Liver (tissue), 8 donors: ENCODE measurements at regions not wholly inside any gene's neighbourhood (a gene's known extent, or its start where the extent isn't known, plus 50 kb on each side); places are given as distances from the start of the nearest gene placed in this dataset.

Experiments used
- DNase-seq: peaks from one replicate; pipeline ENCODE4 v3.0.0-alpha.2; 2017; ENCODE audit warnings: low spot score
- H3K27ac ChIP-seq, 2 donors: one replicate each; pipeline ENCODE4 v1.7.0; 2013; ENCODE audit warnings: inconsistent platforms in 2 of 2, low read length in 2 of 2, control low read depth in 1 of 2, low read depth in 1 of 2, mild to moderate bottlenecking in 1 of 2
- H3K27me3 ChIP-seq, 4 donors: one replicate each; pipeline versions ENCODE4 v1.6.1 to v1.7.0; 2013; ENCODE audit warnings: low read length in 3 of 4, inconsistent platforms in 1 of 4, mild to moderate bottlenecking in 1 of 4, moderate library complexity in 1 of 4; ENCODE audit not compliant: control insufficient read depth in 4 of 4, insufficient read depth in 4 of 4
- H3K36me3 ChIP-seq, 4 donors: one replicate each; pipeline versions ENCODE4 v1.6.1 to v1.7.0; 2013; ENCODE audit warnings: low read length in 3 of 4, mild to moderate bottlenecking in 3 of 4, low read depth in 1 of 4, moderate library complexity in 1 of 4; ENCODE audit not compliant: control insufficient read depth in 4 of 4, insufficient read depth in 3 of 4
- H3K4me1 ChIP-seq, 4 donors: one replicate each; pipeline versions ENCODE4 v1.6.1 to v1.7.0; 2013; ENCODE audit warnings: low read length in 3 of 4, mild to moderate bottlenecking in 3 of 4, moderate library complexity in 1 of 4; ENCODE audit not compliant: control insufficient read depth in 4 of 4, insufficient read depth in 4 of 4
- H3K4me3 ChIP-seq, 3 donors: one replicate each; pipeline versions ENCODE4 v1.6.1 to v1.7.0; 2013; ENCODE audit warnings: low read length in 3 of 3, control low read depth in 1 of 3, low read depth in 1 of 3, mild to moderate bottlenecking in 1 of 3
- H3K9ac ChIP-seq, 2 donors: one replicate each; pipeline ENCODE4 v1.7.0; 2013; ENCODE audit warnings: low read length in 2 of 2, mild to moderate bottlenecking in 2 of 2, moderate library complexity in 2 of 2, control low read depth in 1 of 2, low read depth in 1 of 2
- H3K9me3 ChIP-seq, 4 donors: one replicate each; pipeline versions ENCODE4 v1.6.1 to v1.7.0; 2013; ENCODE audit warnings: low read length in 3 of 4; ENCODE audit not compliant: control insufficient read depth in 4 of 4
- ATF3 ChIP-seq: IDR thresholded peaks from 2 replicates; pipeline ENCODE4 v1.6.1; 2016; ENCODE audit warnings: antibody characterized with exemption
- CTCF ChIP-seq: fragments of 150-350 bp; IDR thresholded peaks from 2 replicates; pipeline ENCODE4 v1.5.1; 2017; ENCODE audit warnings: improper control_type of control experiment, low read depth, low read length; ENCODE audit not compliant: missing input control
- EGR1 ChIP-seq, 2 donors: IDR thresholded peaks; 2 replicates each; pipeline ENCODE4 v1.6.1; 2016 to 2018; ENCODE audit warnings: antibody characterized with exemption in 2 of 2, low read depth in 2 of 2
- FOXA2 ChIP-seq: IDR thresholded peaks from 2 replicates; pipeline ENCODE4 v1.6.1; 2016; ENCODE audit warnings: antibody characterized with exemption
- GABPA ChIP-seq, 2 donors: IDR thresholded peaks in 1 of 2; conservative IDR thresholded peaks in 1 of 2; 2 replicates each; pipeline ENCODE4 v1.6.1; 2016; ENCODE audit warnings: antibody characterized with exemption in 2 of 2, mild to moderate bottlenecking in 1 of 2, moderate library complexity in 1 of 2
- HNF4A ChIP-seq, 2 donors: conservative IDR thresholded peaks; 2 replicates each; pipeline ENCODE4 v1.6.1; 2016; ENCODE audit warnings: antibody characterized with exemption in 2 of 2, mild to moderate bottlenecking in 2 of 2
- HNF4G ChIP-seq: IDR thresholded peaks from 2 replicates; pipeline ENCODE4 v1.6.1; 2016; ENCODE audit warnings: antibody characterized with exemption
- MAX ChIP-seq: IDR thresholded peaks from 2 replicates; pipeline ENCODE4 v1.6.1; 2016; ENCODE audit warnings: antibody characterized with exemption
- NR2F2 ChIP-seq: IDR thresholded peaks from 2 replicates; pipeline ENCODE4 v1.6.1; 2016; ENCODE audit warnings: antibody characterized with exemption
- RAD21 ChIP-seq, 2 donors: IDR thresholded peaks; 2 replicates each; pipeline ENCODE4 v1.6.1; 2016; ENCODE audit warnings: antibody characterized with exemption in 2 of 2, mild to moderate bottlenecking in 2 of 2
- REST ChIP-seq: IDR thresholded peaks from 2 replicates; pipeline ENCODE4 v1.6.1; 2016; ENCODE audit warnings: antibody characterized with exemption, mild to moderate bottlenecking
- RXRA ChIP-seq, 2 donors: IDR thresholded peaks; 2 replicates each; pipeline ENCODE4 v1.6.1; 2017 to 2018; ENCODE audit warnings: antibody characterized with exemption in 2 of 2, mild to moderate bottlenecking in 1 of 2
- SP1 ChIP-seq: IDR thresholded peaks from 2 replicates; pipeline ENCODE4 v1.6.1; 2018; ENCODE audit warnings: antibody characterized with exemption, mild to moderate bottlenecking
- TAF1 ChIP-seq: conservative IDR thresholded peaks from 2 replicates; pipeline ENCODE4 v1.6.1; 2016; ENCODE audit warnings: antibody characterized with exemption, mild to moderate bottlenecking
- YY1 ChIP-seq: IDR thresholded peaks from 2 replicates; pipeline ENCODE4 v1.6.1; 2016; ENCODE audit warnings: antibody characterized with exemption, mild to moderate bottlenecking
- ZBTB33 ChIP-seq: IDR thresholded peaks from 2 replicates; pipeline ENCODE4 v1.6.1; 2016; ENCODE audit warnings: antibody characterized with exemption
- WGBS: extraction: QIAGEN DNeasy Blood & Tissue Kit; methylation state at CpG from one replicate; pipeline ENCODE4 v1.1.7; 2013; 5-methylcytosine and 5-hydroxymethylcytosine counted together
- donor health status: healthy.
- donor health status: healthy.
- donor health status: healthy.
- donor health status: healthy.
- donor health status: healthy.

- TF ChIP-seq ZBTB33 (no peak), CTCF (no peak)
- DNase-seq, result no peak
- Histone ChIP-seq H3K4me1 (no peaks in the 10 kb centered on the region), H3K36me3 (no peaks in the 10 kb centered on the region), H3K27ac (no peak overlapping the region), H3K9me3 (no peaks in the 10 kb centered on the region), H3K27me3 (no peaks in the 10 kb centered on the region), H3K9ac (no peak overlapping the region), H3K4me3 (no peak overlapping the region)
- 64% methylated on average over 4 of the region's 4 CpGs for WGBS
Observed at GRCh38 chr11:11763796-11764422, 77.9 kb upstream of the USP47 start.

- H3K4me1 ChIP-seq, result no peaks in the 10 kb centered on the region
- H3K27me3 ChIP-seq, result no peaks in the 10 kb centered on the region
- TF ChIP-seq HNF4G, result no peak
- TF ChIP-seq TAF1, result no peak
- no peak for TF ChIP-seq CTCF
- no peak for TF ChIP-seq NR2F2
- TF ChIP-seq EGR1 (IDR thresholded peaks at IDR 0.05; ENCODE audit: low read depth in 2 of 2), result no peak
- TF ChIP-seq MAX, result no peak
- TF ChIP-seq REST, result no peak
- TF ChIP-seq RXRA (IDR thresholded peaks at IDR 0.05), result no peak
- no peak for TF ChIP-seq SP1
- no peak for TF ChIP-seq RAD21 (IDR thresholded peaks at IDR 0.05)
- TF ChIP-seq GABPA (IDR thresholded peaks at IDR 0.05 in 1 of 2, conservative IDR thresholded peaks at IDR 0.05 in 1 of 2), result no peak
- TF ChIP-seq HNF4A (conservative IDR thresholded peaks at IDR 0.05), result no peak
- no peak for TF ChIP-seq ZBTB33
- TF ChIP-seq ATF3, result no peak
- TF ChIP-seq YY1, result no peak
- TF ChIP-seq FOXA2, result no peak
- H3K27ac ChIP-seq, result no peak overlapping the region
- no peak for DNase-seq
- no peaks in the 10 kb centered on the region for H3K36me3 ChIP-seq
- no peak overlapping the region for H3K9ac ChIP-seq
- no peaks in the 10 kb centered on the region for H3K9me3 ChIP-seq
- no peak overlapping the region for H3K4me3 ChIP-seq
- 84% methylated on average over 2 of the region's 2 CpGs for WGBS
Observed at GRCh38 chr11:11760838-11761237, 80.9 kb upstream of the USP47 start.
